HUES64 (cell line): ENCODE measurements at regions not wholly inside any gene's neighbourhood (a gene's known extent, or its start where the extent isn't known, plus 50 kb on each side); places are given as distances from the start of the nearest gene placed in this dataset.

Source experiments
- H3K27ac ChIP-seq: 2 replicates; pipeline ENCODE4 v1.7.0; 2013; ENCODE audit warnings: low read depth, low read length, inconsistent platforms
- H3K27me3 ChIP-seq: 2 replicates; pipeline ENCODE4 v1.6.1; 2013; ENCODE audit warnings: mild to moderate bottlenecking, low read length; ENCODE audit not compliant: insufficient read depth
- H3K36me3 ChIP-seq: 2 replicates; pipeline ENCODE4 v1.6.1; 2013; ENCODE audit warnings: mild to moderate bottlenecking, low read length; ENCODE audit not compliant: insufficient read depth
- H3K4me1 ChIP-seq: 2 replicates; pipeline ENCODE4 v1.6.1; 2013; ENCODE audit warnings: mild to moderate bottlenecking, low read length, moderate library complexity; ENCODE audit not compliant: insufficient read depth
- H3K4me3 ChIP-seq: 2 replicates; pipeline ENCODE4 v1.5.1; 2013; ENCODE audit warnings: mild to moderate bottlenecking, low read length, moderate library complexity
- H3K9ac ChIP-seq: 2 replicates; pipeline ENCODE4 v1.6.1; 2013; ENCODE audit warnings: mild to moderate bottlenecking, low read depth, low read length
- H3K9me3 ChIP-seq: 2 replicates; pipeline ENCODE4 v1.6.1; 2013; ENCODE audit warnings: low read depth, low read length; ENCODE audit not compliant: insufficient read depth
- WGBS: fragments of 150-250, 120-280 bp; methylation state at CpG from one replicate; pipeline ENCODE4 v1.1.7; 2013; ENCODE audit warnings: missing lambda C conversion rate; 5-methylcytosine and 5-hydroxymethylcytosine counted together

GRCh38 chr14:80446356-80446755 is 235.1 kb upstream of the DIO2 start:
- H3K36me3 ChIP-seq: no peaks in the 10 kb centered on the region
- H3K27ac ChIP-seq: no peak overlapping the region
- peaks cover 9% of the 10 kb centered on the region; the same call in 1 of the 2 replicates for H3K4me1 ChIP-seq
- no peak overlapping the region for H3K4me3 ChIP-seq
- H3K9ac ChIP-seq: no peak overlapping the region
- H3K9me3 ChIP-seq: peaks cover 13% of the 10 kb centered on the region
- H3K27me3 ChIP-seq: no peaks in the 10 kb centered on the region

GRCh38 chr14:80445605-80446004 is 234.3 kb upstream of the DIO2 start:
- no peaks in the 10 kb centered on the region for H3K27me3 ChIP-seq
- 89% methylated on average over 3 of the region's 3 CpGs for whole genome bisulfite sequencing
- no peak overlapping the region for H3K9ac ChIP-seq
- no peaks in the 10 kb centered on the region for H3K36me3 ChIP-seq
- peaks cover 5% of the 10 kb centered on the region; the same call in 1 of the 2 replicates for H3K9me3 ChIP-seq
- H3K4me1 ChIP-seq: peaks cover 9% of the 10 kb centered on the region; the same call in 1 of the 2 replicates
- no peak overlapping the region for H3K4me3 ChIP-seq
- H3K27ac ChIP-seq: no peak overlapping the region

- no peaks in the 10 kb centered on the region for H3K36me3 ChIP-seq
- no peaks in the 10 kb centered on the region for H3K27me3 ChIP-seq
- H3K9ac ChIP-seq: no peak overlapping the region
- no peak overlapping the region for H3K27ac ChIP-seq
- H3K4me3 ChIP-seq: no peak overlapping the region
- 95% methylated on average over 1 of the region's 1 CpG for WGBS
- H3K4me1 ChIP-seq: no peaks in the 10 kb centered on the region
- H3K9me3 ChIP-seq: no peaks in the 10 kb centered on the region
These were observed 223.4 kb upstream of the DIO2 start for GRCh38 chr14:80434574-80435321.

- WGBS: 91% methylated on average over 1 of the region's 1 CpG
- H3K9ac ChIP-seq: no peak overlapping the region
- no peaks in the 10 kb centered on the region for H3K9me3 ChIP-seq
- no peak overlapping the region for H3K27ac ChIP-seq
- no peaks in the 10 kb centered on the region for H3K4me1 ChIP-seq
- H3K27me3 ChIP-seq: no peaks in the 10 kb centered on the region
- H3K4me3 ChIP-seq: no peak overlapping the region
- no peaks in the 10 kb centered on the region for H3K36me3 ChIP-seq
These were observed 222.5 kb upstream of the DIO2 start for GRCh38 chr14:80433811-80434210.

GRCh38 chr14:80428671-80429070 is 217.4 kb upstream of the DIO2 start:
- Histone ChIP-seq H3K27ac (no peak overlapping the region), H3K9ac (no peak overlapping the region), H3K9me3 (no peaks in the 10 kb centered on the region), H3K27me3 (no peaks in the 10 kb centered on the region), H3K4me3 (no peak overlapping the region), H3K36me3 (no peaks in the 10 kb centered on the region), H3K4me1 (no peaks in the 10 kb centered on the region)
- 93% methylated on average over 1 of the region's 2 CpGs for WGBS

GRCh38 chr14:80428171-80428570 is 216.9 kb upstream of the DIO2 start:
- WGBS: 88% methylated on average over 2 of the region's 3 CpGs

DNA sequence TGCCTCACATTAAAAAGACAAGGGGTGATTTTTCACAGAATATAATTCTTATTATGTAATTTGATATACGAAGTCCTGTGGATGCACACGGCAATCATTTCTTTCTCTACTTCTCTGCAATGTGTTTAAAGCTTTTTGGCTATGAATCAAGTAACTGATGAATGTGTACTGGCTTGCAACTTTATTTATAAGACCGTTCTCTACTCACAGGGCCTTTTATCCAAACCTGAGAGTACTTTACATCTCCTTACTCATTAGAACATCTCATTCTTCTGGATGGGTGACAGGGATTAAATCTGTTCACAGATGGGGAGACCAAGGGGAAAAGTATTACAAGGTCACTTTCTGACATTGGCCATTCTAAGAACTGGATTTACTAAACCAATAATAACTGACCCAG is 215.8 kb upstream of the DIO2 start:
- H3K4me1 ChIP-seq: no peaks in the 10 kb centered on the region
- no peak overlapping the region for H3K9ac ChIP-seq
- H3K27ac ChIP-seq: no peak overlapping the region
- no peaks in the 10 kb centered on the region for H3K36me3 ChIP-seq
- 100% methylated on average over 2 of the region's 3 CpGs for WGBS
- no peaks in the 10 kb centered on the region for H3K9me3 ChIP-seq
- H3K4me3 ChIP-seq: no peak overlapping the region
- H3K27me3 ChIP-seq: no peaks in the 10 kb centered on the region

More at GRCh38 chr14:80428171-80428570, 216.9 kb upstream of the DIO2 start:
- Histone ChIP-seq H3K27ac (no peak overlapping the region), H3K36me3 (no peaks in the 10 kb centered on the region), H3K4me3 (no peak overlapping the region), H3K27me3 (no peaks in the 10 kb centered on the region), H3K9me3 (no peaks in the 10 kb centered on the region), H3K9ac (no peak overlapping the region), H3K4me1 (no peaks in the 10 kb centered on the region)

GRCh38 chr14:80426683-80427082 is 215.4 kb upstream of the DIO2 start:
- H3K36me3 ChIP-seq: no peaks in the 10 kb centered on the region
- 100% methylated on average over 1 of the region's 1 CpG for WGBS
- no peak overlapping the region for H3K27ac ChIP-seq
- H3K9ac ChIP-seq: no peak overlapping the region
- H3K9me3 ChIP-seq: no peaks in the 10 kb centered on the region
- H3K4me1 ChIP-seq: no peaks in the 10 kb centered on the region
- no peaks in the 10 kb centered on the region for H3K27me3 ChIP-seq
- H3K4me3 ChIP-seq: no peak overlapping the region

- Histone ChIP-seq H3K4me1 (no peaks in the 10 kb centered on the region), H3K36me3 (no peaks in the 10 kb centered on the region), H3K27me3 (no peaks in the 10 kb centered on the region), H3K9me3 (no peaks in the 10 kb centered on the region), H3K9ac (no peak overlapping the region), H3K4me3 (no peak overlapping the region), H3K27ac (no peak overlapping the region)
- 86% methylated on average over 5 of the region's 5 CpGs for WGBS
These were observed 214.4 kb upstream of the DIO2 start for GRCh38 chr14:80425686-80426085.

DNA sequence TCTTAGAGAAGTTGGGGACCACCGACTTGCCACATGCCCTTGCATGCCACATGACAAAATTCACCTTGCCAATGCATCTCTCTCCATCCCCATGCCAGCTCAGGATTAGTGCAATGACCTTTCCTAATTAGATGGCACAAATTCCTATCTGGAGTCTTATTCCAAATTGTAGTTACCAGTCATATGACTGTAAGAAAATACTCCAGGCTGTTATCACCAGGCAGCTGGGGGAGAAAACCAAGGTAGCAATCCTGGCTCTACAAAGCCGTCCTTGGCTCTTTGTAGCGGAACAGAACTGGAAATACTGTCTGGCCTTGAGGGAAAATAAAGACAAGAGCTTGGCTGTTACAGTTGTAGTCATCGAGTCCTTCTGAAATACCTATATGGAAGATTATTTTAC is 208.5 kb upstream of the DIO2 start:
- H3K27me3 ChIP-seq: no peaks in the 10 kb centered on the region
- H3K4me3 ChIP-seq: no peak overlapping the region
- H3K4me1 ChIP-seq: no peaks in the 10 kb centered on the region
- WGBS: 96% methylated on average over 4 of the region's 4 CpGs
- no peak overlapping the region for H3K9ac ChIP-seq
- H3K27ac ChIP-seq: no peak overlapping the region
- H3K9me3 ChIP-seq: no peaks in the 10 kb centered on the region
- H3K36me3 ChIP-seq: no peaks in the 10 kb centered on the region

- no peaks in the 10 kb centered on the region for H3K36me3 ChIP-seq
- H3K9ac ChIP-seq: no peak overlapping the region
- 97% methylated on average over 2 of the region's 2 CpGs for WGBS
- no peaks in the 10 kb centered on the region for H3K9me3 ChIP-seq
- no peak overlapping the region for H3K27ac ChIP-seq
- H3K27me3 ChIP-seq: no peaks in the 10 kb centered on the region
- no peaks in the 10 kb centered on the region for H3K4me1 ChIP-seq
- no peak overlapping the region for H3K4me3 ChIP-seq
These were observed 208.0 kb upstream of the DIO2 start for GRCh38 chr14:80419345-80419744.

GRCh38 chr14:80415636-80416035 is 204.3 kb upstream of the DIO2 start:
- 94% methylated on average over 4 of the region's 4 CpGs for WGBS

More at GRCh38 chr14:80415636-80416035, 204.3 kb upstream of the DIO2 start:
- Histone ChIP-seq H3K9me3 (no peaks in the 10 kb centered on the region), H3K27me3 (no peaks in the 10 kb centered on the region), H3K36me3 (no peaks in the 10 kb centered on the region), H3K4me1 (no peaks in the 10 kb centered on the region), H3K27ac (no peak overlapping the region), H3K4me3 (no peak overlapping the region), H3K9ac (no peak overlapping the region)
